H9 (cell line): ENCODE measurements at regions not wholly inside any gene's neighbourhood (a gene's known extent, or its start where the extent isn't known, plus 50 kb on each side); places are given as distances from the start of the nearest gene placed in this dataset.

Experiments used
- DNase-seq: peaks from one replicate; pipeline ENCODE4 v3.0.0-alpha.2; 2017
- H2AFZ ChIP-seq: one replicate; pipeline ENCODE4 v1.6.1; 2013; ENCODE audit warnings: mild to moderate bottlenecking, low read length, control low read depth, moderate library complexity
- H2AK5ac ChIP-seq: 2 replicates; pipeline ENCODE4 v1.6.1; 2013; ENCODE audit warnings: low read length, control low read depth, mixed read lengths; ENCODE audit not compliant: insufficient read length
- H2BK120ac ChIP-seq: one replicate; pipeline ENCODE4 v1.6.1; 2013; ENCODE audit warnings: low read depth, mild to moderate bottlenecking, low read length, control low read depth, inconsistent platforms; ENCODE audit not compliant: poor library complexity, severe bottlenecking
- H2BK12ac ChIP-seq: 2 replicates; pipeline ENCODE4 v1.6.1; 2013; ENCODE audit warnings: low read length, control low read depth, mixed read lengths, low read depth; ENCODE audit not compliant: insufficient read length
- H2BK15ac ChIP-seq: 2 replicates; pipeline ENCODE4 v1.6.1; 2013; ENCODE audit warnings: low read depth, low read length, control low read depth
- H2BK20ac ChIP-seq: one replicate; pipeline ENCODE4 v1.6.1; 2013; ENCODE audit warnings: low read depth, mild to moderate bottlenecking, low read length, control low read depth, inconsistent platforms; ENCODE audit not compliant: poor library complexity, severe bottlenecking
- H2BK5ac ChIP-seq: 2 replicates; pipeline ENCODE4 v1.6.1; 2013; ENCODE audit warnings: low read length, control low read depth, mixed read lengths; ENCODE audit not compliant: insufficient read length
- H3K14ac ChIP-seq: 2 replicates; pipeline ENCODE4 v1.6.1; 2013; ENCODE audit warnings: low read length, control low read depth; ENCODE audit not compliant: insufficient read depth
- H3K18ac ChIP-seq: 2 replicates; pipeline ENCODE4 v1.6.1; 2013; ENCODE audit warnings: low read depth, mild to moderate bottlenecking, mixed read lengths, low read length, control low read depth; ENCODE audit not compliant: insufficient read length
- H3K23ac ChIP-seq: 2 replicates; pipeline ENCODE4 v1.6.1; 2013; ENCODE audit warnings: low read length, control low read depth, mixed read lengths, low read depth; ENCODE audit not compliant: insufficient read length
- H3K23me2 ChIP-seq: 2 replicates; pipeline ENCODE4 v1.6.1; 2013; ENCODE audit warnings: low read depth, mild to moderate bottlenecking, mixed read lengths, low read length, control low read depth; ENCODE audit not compliant: insufficient read length, poor library complexity, severe bottlenecking
- H3K27ac ChIP-seq: 2 replicates; pipeline ENCODE4 v1.5.1; 2013; ENCODE audit warnings: low read length, control low read depth, mixed read lengths, low read depth; ENCODE audit not compliant: insufficient read length
- H3K27me3 ChIP-seq: 2 replicates; pipeline ENCODE4 v1.6.1; 2013; ENCODE audit warnings: low read length, control low read depth, inconsistent platforms; ENCODE audit not compliant: insufficient read depth
- H3K4ac ChIP-seq: 2 replicates; pipeline ENCODE4 v1.6.1; 2013; ENCODE audit warnings: low read depth, mild to moderate bottlenecking, control low read depth, inconsistent platforms, low read length, moderate library complexity
- H3K4me1 ChIP-seq: 2 replicates; pipeline ENCODE4 v1.6.1; 2013; ENCODE audit warnings: low read length, control low read depth, inconsistent platforms; ENCODE audit not compliant: insufficient read depth
- H3K4me2 ChIP-seq: 2 replicates; pipeline ENCODE4 v1.6.1; 2013; ENCODE audit warnings: low read length, control low read depth, mixed read lengths; ENCODE audit not compliant: insufficient read length, insufficient read depth
- H3K56ac ChIP-seq: 2 replicates; pipeline ENCODE4 v1.6.1; 2013; ENCODE audit warnings: low read depth, mild to moderate bottlenecking, mixed read lengths, low read length, control low read depth; ENCODE audit not compliant: insufficient read length
- H3K79me1 ChIP-seq: 2 replicates; pipeline ENCODE4 v1.6.1; 2013; ENCODE audit warnings: low read depth, mild to moderate bottlenecking, moderate library complexity, low read length, control low read depth, inconsistent platforms; ENCODE audit not compliant: insufficient read depth, poor library complexity, severe bottlenecking
- H3K79me2 ChIP-seq: 2 replicates; pipeline ENCODE4 v1.6.1; 2013; ENCODE audit warnings: low read length, control low read depth, inconsistent platforms; ENCODE audit not compliant: insufficient read depth
- H3K9ac ChIP-seq: 2 replicates; pipeline ENCODE4 v1.6.1; 2013; ENCODE audit warnings: low read length, control low read depth, mixed read lengths; ENCODE audit not compliant: insufficient read length; ENCODE audit errors: extremely low read depth
- H3K9me3 ChIP-seq: one replicate; pipeline ENCODE4 v1.6.1; 2013; ENCODE audit warnings: low read depth, low read length, inconsistent platforms; ENCODE audit not compliant: control insufficient read depth
- H3T11ph ChIP-seq: one replicate; pipeline ENCODE4 v1.6.1; 2013; ENCODE audit warnings: mild to moderate bottlenecking, low read length, control low read depth, inconsistent platforms
- H4K20me1 ChIP-seq: one replicate; pipeline ENCODE4 v1.6.1; 2013; ENCODE audit not compliant: control insufficient read depth, insufficient read length, insufficient read depth
- H4K5ac ChIP-seq: 2 replicates; pipeline ENCODE4 v1.6.1; 2013; ENCODE audit warnings: low read depth, mild to moderate bottlenecking, mixed read lengths, low read length, control low read depth; ENCODE audit not compliant: insufficient read length
- H4K8ac ChIP-seq: replicated peaks from 2 replicates; pipeline ENCODE4 v1.6.1; 2013; ENCODE audit warnings: low read length, control low read depth, mixed read lengths, low read depth; ENCODE audit not compliant: insufficient read length
- H4K91ac ChIP-seq: 2 replicates; pipeline ENCODE4 v1.6.1; 2013; ENCODE audit warnings: low read depth, mild to moderate bottlenecking, moderate library complexity, mixed read lengths, low read length, control low read depth; ENCODE audit not compliant: insufficient read length
- H3K27ac Mint-ChIP-seq, 3 experiments: 2 replicates in 2 of 3; 3 replicates in 1 of 3; pipeline ENCODE4 v1.8.0; 2020 to 2021; ENCODE audit warnings: mixed read lengths in 3 of 3, mild to moderate bottlenecking in 1 of 3, moderate library complexity in 1 of 3
- H3K27me3 Mint-ChIP-seq: 2 replicates; pipeline ENCODE4 v1.8.0; 2021; ENCODE audit warnings: low read depth, mild to moderate bottlenecking, moderate library complexity, mixed read lengths
- H3K36me3 Mint-ChIP-seq, 3 experiments: 2 replicates in 2 of 3; 3 replicates in 1 of 3; pipeline ENCODE4 v1.8.0; 2020 to 2021; ENCODE audit warnings: low read depth in 3 of 3, mixed read lengths in 3 of 3; ENCODE audit not compliant: insufficient read depth in 1 of 3
- H3K4me1 Mint-ChIP-seq, 2 experiments: 2 replicates each; pipeline ENCODE4 v1.8.0; 2020; ENCODE audit warnings: mixed read lengths in 2 of 2
- H3K4me3 Mint-ChIP-seq, 2 experiments: 2 replicates in 1 of 2; 3 replicates in 1 of 2; pipeline ENCODE4 v1.8.0; 2020 to 2021; ENCODE audit warnings: mild to moderate bottlenecking in 2 of 2, mixed read lengths in 2 of 2, moderate library complexity in 1 of 2
- H3K9me3 Mint-ChIP-seq, 2 experiments: 2 replicates in 1 of 2; 3 replicates in 1 of 2; pipeline ENCODE4 v1.8.0; 2020; ENCODE audit warnings: mild to moderate bottlenecking in 2 of 2, mixed read lengths in 2 of 2, moderate library complexity in 1 of 2
- WGBS: extraction: QIAGEN DNeasy Blood & Tissue Kit; methylation state at CpG from one replicate; pipeline ENCODE4 v1.1.7; 2013; ENCODE audit warnings: missing lambda C conversion rate, low lambda C conversion rate, mixed read lengths; ENCODE audit not compliant: insufficient read length; ENCODE audit errors: extremely low coverage; 5-methylcytosine and 5-hydroxymethylcytosine counted together
- TF ChIP-seq, protein P1 (sequence below): fragments of 200-600 bp; sonication (generic); conservative IDR thresholded peaks from 3 replicates; pipeline ENCODE4 v1.8.0; 2021; ENCODE audit warnings: antibody characterized with exemption, mild to moderate bottlenecking

DNA sequence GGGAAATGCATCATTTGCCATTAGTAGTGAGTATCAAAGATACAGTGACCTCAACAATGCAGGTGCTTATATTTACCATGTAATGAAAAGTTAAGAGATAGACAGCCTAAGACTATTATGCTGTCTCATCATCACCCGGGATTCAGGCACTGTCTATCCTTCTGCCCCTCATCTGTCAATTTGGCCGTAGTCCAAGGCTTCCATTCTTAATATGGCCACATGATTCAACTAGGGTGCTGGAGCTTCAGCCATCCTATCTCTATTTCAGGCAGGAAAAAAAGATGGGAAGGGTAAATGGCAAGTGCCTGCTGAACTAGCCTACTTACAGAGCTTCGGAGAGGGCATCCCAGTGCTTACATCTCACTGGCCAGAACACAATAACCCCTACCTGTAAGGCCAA is 196.7 kb upstream of the LNX1 start:
- Histone ChIP-seq H3K4me2 (no peak overlapping the region), H3K9me3 (no peaks in the 10 kb centered on the region), H4K20me1 (no peaks in the 10 kb centered on the region), H4K8ac (no peak overlapping the region), H2BK12ac (no peak overlapping the region), H2AK5ac (no peak overlapping the region), H4K91ac (no peak overlapping the region), H3K18ac (no peak overlapping the region), H3K56ac (no peak overlapping the region), H2BK15ac (no peak overlapping the region), H3K79me2 (no peaks in the 10 kb centered on the region), H3K79me1 (no peaks in the 10 kb centered on the region), H3K9ac (no peak overlapping the region), H3K23me2 (no peaks in the 10 kb centered on the region), H3K14ac (no peak overlapping the region), H3K27me3 (no peaks in the 10 kb centered on the region), H3K27ac (no peak overlapping the region), H3K4me1 (no peaks in the 10 kb centered on the region; the same call in 1 of the 2 replicates), H3K4ac (no peak overlapping the region), H4K5ac (no peak overlapping the region), H2BK5ac (no peak overlapping the region), H2AFZ (no peak overlapping the region), H3T11ph (no peak overlapping the region), H2BK120ac (no peak overlapping the region), H2BK20ac (no peak overlapping the region), H3K23ac (no peak overlapping the region)
- Mint-ChIP-seq H3K27ac (no peak overlapping the region), H3K4me3 (no peak overlapping the region), H3K27me3 (peaks cover 4% of the 10 kb centered on the region), H3K9me3 (no peaks in the 10 kb centered on the region; a peak in 1 of 5 replicates), H3K4me1 (peaks cover 8 to 13% of the 10 kb centered on the region in 2 experiments), H3K36me3 (no peaks in the 10 kb centered on the region)
- TF ChIP-seq, protein P1, sequence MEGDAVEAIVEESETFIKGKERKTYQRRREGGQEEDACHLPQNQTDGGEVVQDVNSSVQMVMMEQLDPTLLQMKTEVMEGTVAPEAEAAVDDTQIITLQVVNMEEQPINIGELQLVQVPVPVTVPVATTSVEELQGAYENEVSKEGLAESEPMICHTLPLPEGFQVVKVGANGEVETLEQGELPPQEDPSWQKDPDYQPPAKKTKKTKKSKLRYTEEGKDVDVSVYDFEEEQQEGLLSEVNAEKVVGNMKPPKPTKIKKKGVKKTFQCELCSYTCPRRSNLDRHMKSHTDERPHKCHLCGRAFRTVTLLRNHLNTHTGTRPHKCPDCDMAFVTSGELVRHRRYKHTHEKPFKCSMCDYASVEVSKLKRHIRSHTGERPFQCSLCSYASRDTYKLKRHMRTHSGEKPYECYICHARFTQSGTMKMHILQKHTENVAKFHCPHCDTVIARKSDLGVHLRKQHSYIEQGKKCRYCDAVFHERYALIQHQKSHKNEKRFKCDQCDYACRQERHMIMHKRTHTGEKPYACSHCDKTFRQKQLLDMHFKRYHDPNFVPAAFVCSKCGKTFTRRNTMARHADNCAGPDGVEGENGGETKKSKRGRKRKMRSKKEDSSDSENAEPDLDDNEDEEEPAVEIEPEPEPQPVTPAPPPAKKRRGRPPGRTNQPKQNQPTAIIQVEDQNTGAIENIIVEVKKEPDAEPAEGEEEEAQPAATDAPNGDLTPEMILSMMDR = no peak
- WGBS = no CpG with 5 or more reads among the region's 3 CpGs
- DNase-seq = no peak
